Epithelial cell of proximal tubule (primary cell): ENCODE measurements at regions not wholly inside any gene's neighbourhood (a gene's known extent, or its start where the extent isn't known, plus 50 kb on each side); places are given as distances from the start of the nearest gene placed in this dataset.

Experiments used
- DNase-seq: peaks from one replicate; pipeline ENCODE4 v3.0.0-alpha.2; 2011; ENCODE audit warnings: low read depth
- H3K4me3 ChIP-seq: 2 replicates; pipeline ENCODE4 v1.5.1; 2011; ENCODE audit warnings: low read depth, mild to moderate bottlenecking, low read length
- CTCF ChIP-seq: conservative IDR thresholded peaks from 2 replicates; pipeline ENCODE4 v1.5.1; 2012; ENCODE audit warnings: low read depth, mild to moderate bottlenecking, low read length

- no peak for TF ChIP-seq CTCF
- no peak overlapping the region for H3K4me3 ChIP-seq
- DNase-seq: no peak
Measured at GRCh38 chr12:102687523-102687922, 207.2 kb upstream of the IGF1 start.

DNA sequence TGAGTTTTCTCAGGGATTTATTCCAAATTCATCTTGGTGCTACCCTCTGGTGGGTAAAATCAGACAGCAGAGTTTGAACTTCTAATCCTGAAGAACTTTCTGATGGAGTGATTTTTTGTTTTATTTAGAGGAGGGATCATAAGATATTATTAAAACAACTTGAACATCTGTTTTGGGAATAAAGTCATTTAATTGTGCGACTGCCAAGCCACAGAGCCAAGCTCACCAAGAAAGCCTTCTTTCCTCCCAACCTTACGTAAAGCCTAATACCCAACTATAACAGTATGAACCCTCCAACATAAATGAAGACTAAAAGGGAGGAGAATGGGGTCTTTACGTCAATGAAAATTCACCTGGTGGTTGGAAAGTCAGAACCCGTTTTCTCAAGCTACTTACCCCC is 205.5 kb upstream of the IGF1 start:
- TF ChIP-seq CTCF: no peak
- no peak overlapping the region for H3K4me3 ChIP-seq
- no peak for DNase-seq

DNA sequence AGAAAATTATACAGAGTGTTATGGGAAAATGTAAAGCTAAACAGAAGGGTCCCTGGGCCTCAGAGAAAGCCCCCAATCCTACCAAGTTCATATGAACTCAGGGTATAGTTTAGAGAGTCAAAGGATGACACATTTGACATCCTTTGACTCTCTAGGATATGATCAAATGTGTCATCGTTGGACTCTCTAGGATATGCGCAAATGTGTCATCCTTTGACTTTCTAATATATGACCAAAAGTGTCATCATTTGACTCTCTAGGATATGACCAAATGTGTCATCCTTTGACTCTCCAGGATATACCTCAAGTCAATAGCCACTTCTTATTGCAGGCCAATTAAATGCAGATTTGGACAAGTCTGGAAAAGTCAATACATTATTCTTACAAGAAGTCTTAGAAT is 204.8 kb upstream of the IGF1 start:
- DNase-seq: no peak
- no peak for TF ChIP-seq CTCF
- no peak overlapping the region for H3K4me3 ChIP-seq

- no peak for TF ChIP-seq CTCF
- H3K4me3 ChIP-seq: no peak overlapping the region
- DNase-seq: no peak
Measured at GRCh38 chr12:102682366-102683289, 202.3 kb upstream of the IGF1 start.

DNA sequence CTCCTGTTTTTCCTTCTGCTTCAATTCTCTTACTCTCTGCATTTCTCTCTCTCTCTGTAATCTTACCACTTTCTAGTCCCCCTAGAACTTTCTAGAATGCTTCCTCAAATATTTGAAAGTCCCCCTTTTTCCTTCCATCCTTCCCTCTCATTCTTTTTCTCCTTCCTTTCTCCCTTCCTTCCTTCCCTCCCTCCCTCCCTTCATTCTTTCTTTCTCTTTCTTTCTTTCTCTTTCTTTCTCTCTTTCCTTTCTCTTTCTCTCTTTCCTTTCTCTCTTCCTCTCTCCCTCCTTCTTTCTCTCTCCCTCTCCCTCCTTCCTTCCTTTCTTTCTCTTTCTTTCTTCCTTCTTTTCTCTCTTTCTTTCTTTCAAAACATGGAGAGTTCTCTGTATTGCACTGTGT is 201.4 kb upstream of the IGF1 start:
- no peak for DNase-seq
- H3K4me3 ChIP-seq: no peak overlapping the region
- no peak for TF ChIP-seq CTCF

GRCh38 chr12:102681309-102681708 is 200.9 kb upstream of the IGF1 start:
- no peak for TF ChIP-seq CTCF
- DNase-seq: no peak
- H3K4me3 ChIP-seq: no peak overlapping the region

DNA sequence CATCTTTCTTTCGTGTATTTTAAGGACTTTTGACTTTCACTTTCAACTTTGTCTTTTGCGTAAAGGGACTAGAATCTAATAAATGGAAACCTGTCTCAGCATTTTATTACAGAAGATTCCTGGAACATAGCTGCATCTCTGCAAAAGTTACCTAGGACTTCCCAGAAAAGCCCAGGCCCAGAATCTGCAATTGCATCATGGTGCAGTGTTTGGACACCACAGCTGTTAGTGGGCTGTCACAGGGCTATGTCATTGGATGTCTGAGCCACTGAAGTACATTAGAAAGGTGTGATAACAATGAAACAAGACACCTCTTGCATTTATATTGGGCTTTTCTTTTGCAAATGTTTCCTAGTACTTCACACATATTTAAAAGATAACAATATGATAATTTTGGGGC is 199.9 kb upstream of the IGF1 start:
- no peak for TF ChIP-seq CTCF
- H3K4me3 ChIP-seq: no peak overlapping the region
- no peak for DNase-seq
